C4-2B (cell line): ENCODE measurements at regions not wholly inside any gene's neighbourhood (a gene's known extent, or its start where the extent isn't known, plus 50 kb on each side); places are given as distances from the start of the nearest gene placed in this dataset.

Experiments used
- H3K27ac ChIP-seq: fragments of 450-650 bp; 2 replicates; pipeline ENCODE4 v1.5.1; 2017
- ZFX ChIP-seq: fragments of 450-650 bp; IDR thresholded peaks from 2 replicates; pipeline ENCODE4 v1.6.1; 2017
- TF ChIP-seq, protein P1 (sequence below): fragments of 450-650 bp; conservative IDR thresholded peaks from 2 replicates; pipeline ENCODE4 v1.5.1; 2017; ENCODE audit warnings: mild to moderate bottlenecking

DNA sequence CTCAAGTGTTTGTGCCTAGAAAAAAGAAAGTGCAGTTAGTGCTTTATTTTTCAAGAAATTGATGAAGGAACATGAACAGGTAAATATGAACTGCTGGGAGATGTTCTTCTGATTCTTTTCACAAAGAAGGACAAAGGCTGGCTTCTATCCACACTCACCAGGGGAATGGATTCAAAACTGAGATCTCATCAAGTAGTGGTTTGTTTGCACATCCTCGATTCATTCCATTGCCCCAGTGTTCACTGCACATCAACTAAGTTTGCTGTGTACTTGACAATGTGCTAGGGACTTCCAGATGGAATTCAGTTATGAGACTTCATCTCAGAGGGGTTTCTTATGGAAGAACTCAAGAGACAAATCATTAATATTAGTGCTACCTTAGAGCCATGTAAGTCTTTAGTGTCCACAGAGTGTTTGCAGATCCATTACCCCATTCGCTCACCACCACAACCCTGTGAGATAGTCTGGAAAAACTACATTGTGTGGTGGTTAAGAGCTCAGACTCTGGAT is 332.9 kb upstream of the PPP2R3A start:
- no peak for TF ChIP-seq ZFX
- TF ChIP-seq, protein P1, sequence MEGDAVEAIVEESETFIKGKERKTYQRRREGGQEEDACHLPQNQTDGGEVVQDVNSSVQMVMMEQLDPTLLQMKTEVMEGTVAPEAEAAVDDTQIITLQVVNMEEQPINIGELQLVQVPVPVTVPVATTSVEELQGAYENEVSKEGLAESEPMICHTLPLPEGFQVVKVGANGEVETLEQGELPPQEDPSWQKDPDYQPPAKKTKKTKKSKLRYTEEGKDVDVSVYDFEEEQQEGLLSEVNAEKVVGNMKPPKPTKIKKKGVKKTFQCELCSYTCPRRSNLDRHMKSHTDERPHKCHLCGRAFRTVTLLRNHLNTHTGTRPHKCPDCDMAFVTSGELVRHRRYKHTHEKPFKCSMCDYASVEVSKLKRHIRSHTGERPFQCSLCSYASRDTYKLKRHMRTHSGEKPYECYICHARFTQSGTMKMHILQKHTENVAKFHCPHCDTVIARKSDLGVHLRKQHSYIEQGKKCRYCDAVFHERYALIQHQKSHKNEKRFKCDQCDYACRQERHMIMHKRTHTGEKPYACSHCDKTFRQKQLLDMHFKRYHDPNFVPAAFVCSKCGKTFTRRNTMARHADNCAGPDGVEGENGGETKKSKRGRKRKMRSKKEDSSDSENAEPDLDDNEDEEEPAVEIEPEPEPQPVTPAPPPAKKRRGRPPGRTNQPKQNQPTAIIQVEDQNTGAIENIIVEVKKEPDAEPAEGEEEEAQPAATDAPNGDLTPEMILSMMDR: no peak
- no peak overlapping the region for H3K27ac ChIP-seq

DNA sequence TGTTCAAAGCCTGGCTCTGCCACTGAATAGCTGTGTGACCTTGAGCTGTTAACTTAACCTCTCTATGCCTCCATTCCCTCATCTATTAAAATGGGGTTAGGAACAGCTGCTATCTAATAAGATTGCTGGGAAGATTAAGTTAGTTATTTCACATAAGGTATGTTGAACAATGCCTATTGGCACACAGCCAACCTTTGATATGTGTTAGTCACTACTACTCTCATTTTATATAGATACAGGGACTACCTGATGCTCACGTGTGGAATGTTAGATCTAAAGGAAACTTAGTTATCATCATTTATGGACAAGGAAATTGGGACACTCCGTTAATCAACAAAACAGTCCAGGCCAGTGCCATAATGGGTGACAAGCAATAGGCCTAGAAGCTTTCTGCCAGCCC is 332.4 kb upstream of the PPP2R3A start:
- TF ChIP-seq ZFX: no peak
- TF ChIP-seq, protein P1: no peak
- H3K27ac ChIP-seq: no peak overlapping the region

DNA sequence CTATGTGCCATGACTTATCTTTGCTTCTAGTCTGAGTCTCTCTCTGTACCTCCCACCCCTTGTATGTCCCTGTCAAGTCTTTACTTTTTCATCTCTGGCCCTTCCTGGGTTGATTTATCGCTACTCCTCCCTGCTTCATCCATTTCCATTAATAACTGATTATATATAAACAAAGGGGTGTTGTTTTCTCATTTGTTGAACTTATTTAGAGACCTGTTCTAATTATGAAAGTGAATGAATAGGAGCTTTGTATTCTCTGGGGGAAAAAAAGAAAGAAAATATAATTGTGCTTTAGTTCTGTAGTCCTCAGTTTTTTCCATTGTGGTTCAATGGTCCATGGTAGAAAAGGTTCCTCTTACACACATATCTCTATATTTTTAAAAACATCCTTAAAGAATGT is 328.9 kb upstream of the PPP2R3A start:
- no peak overlapping the region for H3K27ac ChIP-seq
- TF ChIP-seq ZFX: no peak
- TF ChIP-seq, protein P1: no peak

DNA sequence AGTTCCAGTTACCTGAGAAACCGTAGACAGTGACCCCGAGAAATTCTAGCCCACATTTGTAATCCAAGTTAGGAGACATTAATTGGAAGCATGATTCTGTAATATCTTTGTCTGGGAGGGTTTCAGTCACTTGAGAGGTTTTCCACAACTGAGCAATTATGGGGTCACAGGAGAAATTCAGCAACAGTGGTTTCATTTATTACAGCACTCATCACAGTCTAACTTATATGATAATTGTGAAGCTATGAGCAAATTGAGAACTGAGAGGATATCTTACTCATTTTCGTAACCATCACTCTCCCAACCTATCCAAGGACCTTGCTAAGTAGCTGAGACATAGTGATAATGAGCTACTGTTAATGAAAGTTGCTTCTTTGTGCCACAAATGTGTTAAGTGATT is 328.5 kb upstream of the PPP2R3A start:
- no peak overlapping the region for H3K27ac ChIP-seq
- TF ChIP-seq, protein P1: no peak
- no peak for TF ChIP-seq ZFX

DNA sequence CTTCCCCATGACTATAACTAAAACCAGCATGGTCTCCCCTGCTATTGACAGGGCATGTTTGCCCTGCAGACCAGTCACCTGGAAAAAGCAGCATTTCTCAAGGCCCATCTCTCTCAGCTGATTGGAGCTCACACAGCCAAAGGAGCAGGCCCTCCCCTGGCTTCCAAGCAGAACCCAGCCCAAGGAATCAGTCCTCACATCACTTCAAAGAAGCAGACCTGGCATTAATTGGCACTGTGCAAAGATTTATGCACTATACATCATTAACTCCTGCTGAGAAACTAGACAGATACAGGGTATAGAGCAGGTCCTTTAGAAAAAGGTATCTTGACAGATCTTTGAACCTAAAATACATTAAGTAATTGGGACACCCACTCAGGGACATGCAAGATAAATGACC is 323.8 kb upstream of the PPP2R3A start:
- TF ChIP-seq, protein P1: no peak
- TF ChIP-seq ZFX: no peak
- H3K27ac ChIP-seq: no peak overlapping the region

DNA sequence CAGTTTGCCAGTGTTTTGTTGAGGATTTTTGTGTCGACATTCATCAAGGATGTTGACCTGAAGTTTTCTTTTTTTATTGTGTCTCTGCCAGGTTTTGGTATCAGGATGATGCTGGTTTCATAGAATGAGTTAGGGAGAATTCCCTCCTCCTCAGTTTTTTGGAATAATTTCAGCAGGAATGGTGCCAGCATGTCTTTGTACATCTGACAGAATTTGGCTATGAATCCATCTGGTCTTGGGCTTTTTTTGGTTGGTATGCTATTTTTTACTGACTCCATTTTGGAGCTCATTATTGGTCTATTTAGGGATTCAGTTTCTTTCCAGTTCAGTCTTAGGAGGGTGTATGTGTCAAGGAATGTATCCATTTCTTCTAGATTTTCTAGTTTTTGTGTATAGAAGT is 320.0 kb upstream of the PPP2R3A start:
- TF ChIP-seq, protein P1: no peak
- TF ChIP-seq ZFX: no peak
- H3K27ac ChIP-seq: no peak overlapping the region

DNA sequence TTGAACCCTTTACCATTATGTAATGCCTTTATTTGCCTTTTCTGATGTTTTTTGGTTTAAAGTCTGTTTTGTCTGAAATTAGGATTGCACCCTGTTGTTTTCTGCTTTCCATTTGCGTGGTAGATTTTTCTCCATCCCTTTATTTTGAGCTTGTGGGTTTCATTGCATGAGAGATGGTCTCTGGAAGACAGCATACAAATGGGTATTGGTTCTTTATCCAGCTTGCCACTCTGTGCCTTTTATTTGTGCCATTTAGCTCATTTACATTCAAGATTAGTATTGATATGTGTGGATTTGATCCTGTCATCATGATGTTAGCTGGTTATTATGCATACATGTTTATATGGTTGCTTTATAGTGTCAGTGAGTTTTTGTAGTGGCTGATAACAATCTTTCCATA is 318.7 kb upstream of the PPP2R3A start:
- no peak overlapping the region for H3K27ac ChIP-seq
- TF ChIP-seq, protein P1: no peak
- TF ChIP-seq ZFX: no peak
